Limb (tissue), 2 donors: ENCODE measurements at regions not wholly inside any gene's neighbourhood (a gene's known extent, or its start where the extent isn't known, plus 50 kb on each side); places are given as distances from the start of the nearest gene placed in this dataset.
A peak's percentile ranks its signal among the peaks of the same experiment; 100 is the strongest.
"Not testable (repeated sequence)": the region's sequence is repeated elsewhere in the genome, so short reads cannot be mapped to it uniquely, and the experiment has no call there.

Experiments used
- DNase-seq, 2 donors: peaks; one replicate each; pipeline ENCODE4 v3.0.0-alpha.2; 2016; ENCODE audit errors: extremely low spot score in 2 of 2

GRCh38 chr9:33623658-33624586, 99.9 kb downstream of the ANKRD18B start:
- DNase-seq, result peak; percentile 61 to 80

GRCh38 chr9:33628318-33628717, 104.3 kb downstream of the ANKRD18B start:
- DNase-seq, result not testable (repeated sequence)

GRCh38 chr9:33628865-33629410, 104.9 kb downstream of the ANKRD18B start:
- no peak for DNase-seq

- DNase-seq, result peak in 1 of 2 donors; percentile 35
These were observed 109.6 kb downstream of the ANKRD18B start for GRCh38 chr9:33633636-33634035.

- DNase-seq, result no peak
These were observed 113.8 kb downstream of the ANKRD18B start for GRCh38 chr9:33637881-33638280.

- DNase-seq, result no peak
These were observed 114.4 kb downstream of the ANKRD18B start for GRCh38 chr9:33638391-33638915.

- DNase-seq, result no peak
These were observed 121.7 kb downstream of the ANKRD18B start for GRCh38 chr9:33645706-33646105.

GRCh38 chr9:33649463-33649862, 125.4 kb downstream of the ANKRD18B start:
- DNase-seq, result no peak

GRCh38 chr9:33651125-33651524, 127.1 kb downstream of the ANKRD18B start:
- no peak for DNase-seq

GRCh38 chr9:33659921-33660320, 135.4 kb upstream of the PRSS3 start:
- DNase-seq, result no peak

GRCh38 chr9:33660772-33661171, 134.6 kb upstream of the PRSS3 start:
- DNase-seq, result no peak

- no peak for DNase-seq
These were observed 134.2 kb upstream of the PRSS3 start for GRCh38 chr9:33661176-33661575.

- no peak for DNase-seq
These were observed 132.5 kb upstream of the PRSS3 start for GRCh38 chr9:33662871-33663270.

GRCh38 chr9:33676194-33676745, 119.1 kb upstream of the PRSS3 start:
- DNase-seq, result peak in 1 of 2 donors; percentile 17

- peak; percentile 27 to 81 for DNase-seq
These were observed 118.4 kb upstream of the PRSS3 start for GRCh38 chr9:33676746-33677505.

- no peak for DNase-seq
These were observed 117.9 kb upstream of the PRSS3 start for GRCh38 chr9:33677506-33677809.

- DNase-seq, result no peak
These were observed 117.4 kb upstream of the PRSS3 start for GRCh38 chr9:33677961-33678360.

GRCh38 chr9:33682551-33682950, 112.8 kb upstream of the PRSS3 start:
- DNase-seq, result no peak

- no peak for DNase-seq
These were observed 110.5 kb upstream of the PRSS3 start for GRCh38 chr9:33684831-33685230.

GRCh38 chr9:33686942-33687341, 108.4 kb upstream of the PRSS3 start:
- DNase-seq, result peak in 1 of 2 donors; percentile 50

- DNase-seq, result peak; percentile 8 to 37
These were observed 107.6 kb upstream of the PRSS3 start for GRCh38 chr9:33687779-33688178.
